ENCODE measurements at regions not wholly inside any gene's neighbourhood (a gene's known extent, or its start where the extent isn't known, plus 50 kb on each side); places are given as distances from the start of the nearest gene placed in this dataset.

GRCh38 chr4:24230955-24231354, 341.1 kb upstream of the PPARGC1A start:
- TF ChIP-seq CTCF (conservative IDR thresholded peaks at IDR 0.05; ENCODE audit: low read length): no peak
- TF ChIP-seq EZH2phosphoT487 (IDR thresholded peaks at IDR 0.05; ENCODE audit: borderline replicate concordance): no peak
